Cardiac muscle cell (in vitro differentiated cells and primary cell): ENCODE measurements at regions not wholly inside any gene's neighbourhood (a gene's known extent, or its start where the extent isn't known, plus 50 kb on each side); places are given as distances from the start of the nearest gene placed in this dataset.

Experiments
- DNase-seq, 2 donors: peaks; one replicate each; pipeline versions ENCODE4 v3.0.0 to v3.0.0-alpha.2; 2010 to 2017; ENCODE audit warnings: low read depth in 1 of 2, low spot score in 1 of 2
- H3K27ac ChIP-seq: fragments of 200-600 bp; sonication (generic); 2 replicates; pipeline ENCODE4 v1.5.1; 2016
- H3K27me3 ChIP-seq: fragments of 200-600 bp; sonication (generic); 2 replicates; pipeline ENCODE4 v1.6.0; 2016; ENCODE audit warnings: control low read depth
- H3K36me3 ChIP-seq: fragments of 200-600 bp; sonication (generic); 2 replicates; pipeline ENCODE4 v1.5.1; 2016; ENCODE audit warnings: control low read depth
- H3K4me1 ChIP-seq: fragments of 200-600 bp; sonication (generic); 2 replicates; pipeline ENCODE4 v1.8.1; 2017; ENCODE audit warnings: low read depth, mild to moderate bottlenecking, mixed run types
- H3K4me3 ChIP-seq: fragments of 200-600 bp; sonication (generic); 2 replicates; pipeline ENCODE4 v1.5.1; 2016; ENCODE audit warnings: mild to moderate bottlenecking
- H3K9me3 ChIP-seq: fragments of 200-600 bp; sonication (generic); 2 replicates; pipeline ENCODE4 v1.5.1; 2017; ENCODE audit warnings: low read depth, mild to moderate bottlenecking, control low read depth
- CTCF ChIP-seq: IDR thresholded peaks from 2 replicates; pipeline ENCODE4 v1.5.1; 2012; ENCODE audit warnings: low read depth, mild to moderate bottlenecking, low read length

DNA sequence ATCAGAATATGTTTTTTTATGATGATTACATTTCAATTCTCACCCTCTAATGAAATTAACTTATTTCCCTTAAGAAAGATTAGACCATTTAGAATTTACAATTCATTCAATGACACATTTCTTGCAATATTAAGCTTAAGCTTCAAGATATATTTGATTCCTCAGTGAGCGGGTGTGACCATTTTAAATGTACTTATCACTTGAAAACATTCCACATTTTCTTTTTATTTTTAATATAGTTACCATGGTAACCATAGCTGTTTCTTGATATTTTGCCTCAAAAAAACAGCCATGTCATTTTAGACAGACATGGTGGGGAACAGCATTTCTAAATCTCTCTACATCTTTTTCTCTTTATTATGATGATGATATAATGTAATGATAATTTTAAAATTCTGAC is 1029.0 kb upstream of the B3GALT2 start:
- TF ChIP-seq CTCF, result no peak
- Histone ChIP-seq H3K4me1 (no peaks in the 10 kb centered on the region), H3K27ac (no peak overlapping the region), H3K36me3 (no peaks in the 10 kb centered on the region), H3K27me3 (no peaks in the 10 kb centered on the region), H3K4me3 (no peak overlapping the region), H3K9me3 (no peaks in the 10 kb centered on the region)
- no peak for DNase-seq

DNA sequence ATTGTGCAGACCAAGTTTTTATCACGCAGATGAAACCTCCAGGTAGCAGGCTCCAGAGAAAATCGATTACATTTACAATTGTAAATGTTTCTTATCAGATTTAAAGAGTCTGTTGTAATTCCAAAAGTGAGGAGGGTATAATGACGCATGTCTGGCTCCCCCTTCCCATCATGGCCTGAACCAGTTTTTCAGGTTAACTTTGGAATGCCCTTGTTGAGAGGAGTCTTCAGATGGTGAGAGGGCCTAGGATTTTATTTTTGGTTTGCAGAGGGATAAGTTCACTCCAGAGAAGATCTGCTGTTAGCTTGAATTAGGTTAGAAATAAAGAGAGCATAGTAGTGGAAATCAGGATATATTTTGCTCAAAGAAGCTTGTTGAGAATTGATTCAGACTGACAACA is 1028.3 kb upstream of the B3GALT2 start:
- Histone ChIP-seq H3K9me3 (no peaks in the 10 kb centered on the region), H3K36me3 (no peaks in the 10 kb centered on the region), H3K4me3 (no peak overlapping the region), H3K4me1 (no peaks in the 10 kb centered on the region), H3K27ac (no peak overlapping the region), H3K27me3 (no peaks in the 10 kb centered on the region)
- no peak for TF ChIP-seq CTCF
- DNase-seq, result no peak

GRCh38 chr1:194209920-194210319 is 1023.5 kb upstream of the B3GALT2 start:
- Histone ChIP-seq H3K36me3 (no peaks in the 10 kb centered on the region), H3K4me1 (no peaks in the 10 kb centered on the region), H3K27me3 (no peaks in the 10 kb centered on the region), H3K9me3 (no peaks in the 10 kb centered on the region), H3K27ac (no peak overlapping the region), H3K4me3 (no peak overlapping the region)
- TF ChIP-seq CTCF, result no peak
- DNase-seq, result no peak

DNA sequence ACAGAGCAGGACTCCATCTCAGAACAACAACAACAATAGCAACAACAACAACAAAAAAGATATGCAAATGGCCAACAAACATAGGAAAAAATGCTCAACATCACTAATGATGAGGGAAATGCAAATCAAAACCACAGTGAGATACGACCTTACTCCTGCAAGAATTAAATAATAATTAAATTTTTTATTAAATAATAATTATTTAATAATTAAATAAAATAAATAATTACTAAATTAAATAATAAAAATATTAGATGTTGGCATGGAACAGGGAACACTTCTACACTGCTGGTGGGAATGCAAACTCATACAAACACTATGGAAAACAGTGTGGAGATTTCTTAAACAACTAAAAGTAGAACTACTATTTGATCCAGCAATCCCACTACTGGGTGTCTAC is 1022.3 kb upstream of the B3GALT2 start:
- Histone ChIP-seq H3K27ac (no peak overlapping the region), H3K27me3 (no peaks in the 10 kb centered on the region), H3K36me3 (no peaks in the 10 kb centered on the region), H3K9me3 (no peaks in the 10 kb centered on the region), H3K4me1 (no peaks in the 10 kb centered on the region), H3K4me3 (no peak overlapping the region)
- no peak for DNase-seq
- TF ChIP-seq CTCF, result no peak

DNA sequence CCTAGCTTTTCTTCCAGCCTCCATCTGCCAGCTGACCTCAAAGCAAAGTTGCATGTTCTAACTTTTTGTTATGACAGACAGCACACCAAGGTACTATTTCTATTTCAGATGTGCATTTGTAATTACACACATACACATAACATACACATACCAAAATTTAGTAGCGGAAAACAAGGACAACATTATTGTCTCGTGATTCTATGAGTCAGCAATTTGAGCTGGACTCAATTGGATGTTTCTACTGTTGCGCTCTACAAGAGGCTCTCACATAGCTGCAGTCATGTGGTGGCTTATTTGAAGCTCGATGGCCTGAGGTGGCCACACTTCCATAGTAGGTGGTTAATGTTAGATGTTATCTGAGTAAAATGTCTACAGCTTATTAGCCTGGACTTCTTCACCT is 1010.1 kb upstream of the B3GALT2 start:
- H3K9me3 ChIP-seq, result no peaks in the 10 kb centered on the region
- TF ChIP-seq CTCF, result no peak
- H3K27me3 ChIP-seq, result no peaks in the 10 kb centered on the region
- H3K27ac ChIP-seq, result no peak overlapping the region
- H3K4me3 ChIP-seq, result no peak overlapping the region
- no peaks in the 10 kb centered on the region for H3K4me1 ChIP-seq
- no peaks in the 10 kb centered on the region for H3K36me3 ChIP-seq
- DNase-seq, result no peak

- no peaks in the 10 kb centered on the region for H3K9me3 ChIP-seq
- DNase-seq, result no peak
- no peak for TF ChIP-seq CTCF
- no peaks in the 10 kb centered on the region for H3K4me1 ChIP-seq
- no peak overlapping the region for H3K4me3 ChIP-seq
- H3K27ac ChIP-seq, result no peak overlapping the region
- H3K36me3 ChIP-seq, result no peaks in the 10 kb centered on the region
- H3K27me3 ChIP-seq, result no peaks in the 10 kb centered on the region
These were observed 1008.3 kb upstream of the B3GALT2 start for GRCh38 chr1:194194724-194195123.
